ENCODE measurements at regions not wholly inside any gene's neighbourhood (a gene's known extent, or its start where the extent isn't known, plus 50 kb on each side); places are given as distances from the start of the nearest gene placed in this dataset.

DNA sequence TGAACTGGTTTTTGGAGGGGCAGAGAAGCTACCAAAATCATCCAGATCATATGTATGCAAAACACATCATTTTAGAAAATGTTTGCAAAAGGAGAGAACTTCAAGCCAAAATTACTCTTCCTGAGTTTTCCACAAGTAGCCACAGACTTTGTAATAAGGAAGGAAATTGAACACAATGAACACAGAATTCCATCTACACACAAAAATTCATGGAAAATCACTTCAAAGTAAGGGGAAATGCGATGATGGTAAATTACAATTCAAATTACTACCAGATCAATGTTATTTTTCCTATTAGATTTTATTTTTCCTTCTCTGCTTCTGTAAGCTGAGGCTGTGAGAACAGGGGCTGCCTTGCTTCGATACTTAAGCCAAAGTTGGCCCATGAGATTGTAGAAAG, 172.1 kb upstream of the ARL4C start:
- TF ChIP-seq YY1 (IDR thresholded peaks at IDR 0.05; ENCODE audit: insufficient read depth, insufficient read length) = no peak
- H3K9me3 ChIP-seq (ENCODE audit: insufficient read depth, low read length) = peaks cover 19% of the 10 kb centered on the region
- no peaks in the 10 kb centered on the region for H3K4me1 ChIP-seq (ENCODE audit: insufficient read depth, insufficient read length)
- H3K4me3 ChIP-seq (ENCODE audit: insufficient read length, low read depth) = no peak overlapping the region
- H3K27me3 ChIP-seq (ENCODE audit: insufficient read depth, insufficient read length) = no peaks in the 10 kb centered on the region
- H3K36me3 ChIP-seq (ENCODE audit: insufficient read depth, insufficient read length, low read length) = no peaks in the 10 kb centered on the region
- no peak for DNase-seq (ENCODE audit: low read depth, low spot score)
- H3K9ac ChIP-seq (ENCODE audit: insufficient read length, low read depth) = no peak overlapping the region

- Histone ChIP-seq H3K36me3 (ENCODE audit: insufficient read depth, insufficient read length, low read length) (no peaks in the 10 kb centered on the region), H3K9ac (ENCODE audit: insufficient read length, low read depth) (no peak overlapping the region), H3K27me3 (ENCODE audit: insufficient read depth, insufficient read length) (no peaks in the 10 kb centered on the region), H3K4me1 (ENCODE audit: insufficient read depth, insufficient read length) (no peaks in the 10 kb centered on the region), H3K4me3 (ENCODE audit: insufficient read length, low read depth) (no peak overlapping the region), H3K9me3 (ENCODE audit: insufficient read depth, low read length) (peaks cover 27% of the 10 kb centered on the region)
- TF ChIP-seq YY1 (IDR thresholded peaks at IDR 0.05; ENCODE audit: insufficient read depth, insufficient read length) = no peak
- TF ChIP-seq ZNF274 (IDR thresholded peaks at IDR 0.05; ENCODE audit: low read depth, low read length) = no peak
- TF ChIP-seq SUZ12 (IDR thresholded peaks at IDR 0.05; ENCODE audit: extremely low read depth, insufficient read depth, insufficient read length) = no peak
- no peak for DNase-seq (ENCODE audit: low read depth, low spot score)
These were observed 170.0 kb upstream of the ARL4C start for GRCh38 chr2:234666911-234667310.

DNA sequence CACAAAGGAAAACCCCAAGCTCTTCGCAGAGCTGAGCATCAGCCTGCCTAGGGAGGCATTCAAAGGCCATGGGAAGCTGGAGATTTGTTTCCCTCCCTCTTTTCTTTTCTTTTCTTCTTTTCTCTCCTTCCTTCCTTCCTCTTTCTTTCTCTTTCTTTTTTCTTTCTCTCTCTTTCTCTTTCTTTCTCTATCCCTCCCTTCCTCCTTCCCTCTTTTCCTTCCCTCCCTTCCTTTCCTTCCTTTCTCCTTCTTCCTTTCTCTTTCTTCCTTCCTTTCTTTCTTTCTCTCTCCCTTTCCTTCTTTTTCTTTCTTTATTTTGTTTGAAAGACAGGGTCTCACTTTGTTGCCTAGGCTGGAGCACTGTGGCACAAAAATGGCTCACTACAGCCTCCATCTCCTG, 168.4 kb upstream of the ARL4C start:
- Histone ChIP-seq H3K4me1 (ENCODE audit: insufficient read depth, insufficient read length) (no peaks in the 10 kb centered on the region), H3K9me3 (ENCODE audit: insufficient read depth, low read length) (peaks cover 31% of the 10 kb centered on the region), H3K36me3 (ENCODE audit: insufficient read depth, insufficient read length, low read length) (no peaks in the 10 kb centered on the region), H3K27me3 (ENCODE audit: insufficient read depth, insufficient read length) (no peaks in the 10 kb centered on the region), H3K4me3 (ENCODE audit: insufficient read length, low read depth) (no peak overlapping the region), H3K9ac (ENCODE audit: insufficient read length, low read depth) (no peak overlapping the region)
- TF ChIP-seq SUZ12 (IDR thresholded peaks at IDR 0.05; ENCODE audit: extremely low read depth, insufficient read depth, insufficient read length) (no peak), ZNF274 (IDR thresholded peaks at IDR 0.05; ENCODE audit: low read depth, low read length) (no peak), YY1 (IDR thresholded peaks at IDR 0.05; ENCODE audit: insufficient read depth, insufficient read length) (no peak)
- DNase-seq (ENCODE audit: low read depth, low spot score) = no peak

GRCh38 chr2:234661849-234662248, 165.0 kb upstream of the ARL4C start:
- peaks cover 31% of the 10 kb centered on the region for H3K9me3 ChIP-seq (ENCODE audit: insufficient read depth, low read length)
- H3K4me1 ChIP-seq (ENCODE audit: insufficient read depth, insufficient read length) = no peaks in the 10 kb centered on the region
- no peak for DNase-seq (ENCODE audit: low read depth, low spot score)
- no peaks in the 10 kb centered on the region for H3K36me3 ChIP-seq (ENCODE audit: insufficient read depth, insufficient read length, low read length)
- H3K4me3 ChIP-seq (ENCODE audit: insufficient read length, low read depth) = no peak overlapping the region
- H3K9ac ChIP-seq (ENCODE audit: insufficient read length, low read depth) = no peak overlapping the region
- TF ChIP-seq ZNF274 (IDR thresholded peaks at IDR 0.05; ENCODE audit: low read depth, low read length) (no peak), YY1 (IDR thresholded peaks at IDR 0.05; ENCODE audit: insufficient read depth, insufficient read length) (no peak), SUZ12 (IDR thresholded peaks at IDR 0.05; ENCODE audit: extremely low read depth, insufficient read depth, insufficient read length) (no peak)
- H3K27me3 ChIP-seq (ENCODE audit: insufficient read depth, insufficient read length) = no peaks in the 10 kb centered on the region

- Histone ChIP-seq H3K4me1 (ENCODE audit: insufficient read depth, insufficient read length) (no peaks in the 10 kb centered on the region), H3K9ac (ENCODE audit: insufficient read length, low read depth) (no peak overlapping the region), H3K9me3 (ENCODE audit: insufficient read depth, low read length) (peaks cover 31% of the 10 kb centered on the region), H3K27me3 (ENCODE audit: insufficient read depth, insufficient read length) (no peaks in the 10 kb centered on the region), H3K36me3 (ENCODE audit: insufficient read depth, insufficient read length, low read length) (no peaks in the 10 kb centered on the region), H3K4me3 (ENCODE audit: insufficient read length, low read depth) (no peak overlapping the region)
- no peak for DNase-seq (ENCODE audit: low read depth, low spot score)
- TF ChIP-seq YY1 (IDR thresholded peaks at IDR 0.05; ENCODE audit: insufficient read depth, insufficient read length) = no peak
- no peak for TF ChIP-seq ZNF274 (IDR thresholded peaks at IDR 0.05; ENCODE audit: low read depth, low read length)
- no peak for TF ChIP-seq SUZ12 (IDR thresholded peaks at IDR 0.05; ENCODE audit: extremely low read depth, insufficient read depth, insufficient read length)
These were observed 164.3 kb upstream of the ARL4C start for GRCh38 chr2:234661175-234661574.

- Histone ChIP-seq H3K4me1 (ENCODE audit: insufficient read depth, insufficient read length) (no peaks in the 10 kb centered on the region), H3K36me3 (ENCODE audit: insufficient read depth, insufficient read length, low read length) (no peaks in the 10 kb centered on the region), H3K9me3 (ENCODE audit: insufficient read depth, low read length) (no peaks in the 10 kb centered on the region), H3K27me3 (ENCODE audit: insufficient read depth, insufficient read length) (no peaks in the 10 kb centered on the region), H3K9ac (ENCODE audit: insufficient read length, low read depth) (no peak overlapping the region), H3K4me3 (ENCODE audit: insufficient read length, low read depth) (no peak overlapping the region)
- no peak for DNase-seq (ENCODE audit: low read depth, low spot score)
- TF ChIP-seq SUZ12 (IDR thresholded peaks at IDR 0.05; ENCODE audit: extremely low read depth, insufficient read depth, insufficient read length) = no peak
- TF ChIP-seq ZNF274 (IDR thresholded peaks at IDR 0.05; ENCODE audit: low read depth, low read length) = no peak
- no peak for TF ChIP-seq YY1 (IDR thresholded peaks at IDR 0.05; ENCODE audit: insufficient read depth, insufficient read length)
These were observed 158.8 kb upstream of the ARL4C start for GRCh38 chr2:234655706-234656105.

- Histone ChIP-seq H3K36me3 (ENCODE audit: insufficient read depth, insufficient read length, low read length) (no peaks in the 10 kb centered on the region), H3K9ac (ENCODE audit: insufficient read length, low read depth) (no peak overlapping the region), H3K27me3 (ENCODE audit: insufficient read depth, insufficient read length) (no peaks in the 10 kb centered on the region), H3K4me1 (ENCODE audit: insufficient read depth, insufficient read length) (no peaks in the 10 kb centered on the region), H3K9me3 (ENCODE audit: insufficient read depth, low read length) (no peaks in the 10 kb centered on the region), H3K4me3 (ENCODE audit: insufficient read length, low read depth) (no peak overlapping the region)
- no peak for DNase-seq (ENCODE audit: low read depth, low spot score)
- TF ChIP-seq ZNF274 (IDR thresholded peaks at IDR 0.05; ENCODE audit: low read depth, low read length) = no peak
- no peak for TF ChIP-seq YY1 (IDR thresholded peaks at IDR 0.05; ENCODE audit: insufficient read depth, insufficient read length)
- TF ChIP-seq SUZ12 (IDR thresholded peaks at IDR 0.05; ENCODE audit: extremely low read depth, insufficient read depth, insufficient read length) = no peak
These were observed 154.0 kb upstream of the ARL4C start for GRCh38 chr2:234650911-234651310.

DNA sequence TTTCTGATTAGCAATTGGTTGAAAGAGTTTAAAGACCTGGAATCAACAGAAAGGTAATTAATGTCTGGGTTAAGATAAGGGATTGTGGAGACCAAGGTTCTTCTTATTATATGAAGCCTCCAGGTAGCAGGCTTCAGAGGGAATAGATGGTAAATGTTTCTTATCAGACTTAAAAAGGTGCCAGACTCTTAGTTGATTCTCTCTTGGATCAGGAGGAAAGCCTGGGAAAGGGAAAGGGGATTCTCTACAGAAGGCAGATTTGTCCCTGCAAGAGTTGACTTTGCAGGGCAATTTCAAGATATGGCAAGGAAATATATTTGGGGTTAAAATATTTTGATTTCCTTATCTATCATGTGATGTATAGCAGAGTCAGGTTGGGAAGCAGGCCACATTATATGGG, 153.1 kb upstream of the ARL4C start:
- DNase-seq (ENCODE audit: low read depth, low spot score) = no peak
- H3K9me3 ChIP-seq (ENCODE audit: insufficient read depth, low read length) = no peaks in the 10 kb centered on the region; the same call in 1 of the 2 replicates
- no peaks in the 10 kb centered on the region for H3K27me3 ChIP-seq (ENCODE audit: insufficient read depth, insufficient read length)
- no peak overlapping the region for H3K4me3 ChIP-seq (ENCODE audit: insufficient read length, low read depth)
- TF ChIP-seq YY1 (IDR thresholded peaks at IDR 0.05; ENCODE audit: insufficient read depth, insufficient read length) (no peak), ZNF274 (IDR thresholded peaks at IDR 0.05; ENCODE audit: low read depth, low read length) (no peak), SUZ12 (IDR thresholded peaks at IDR 0.05; ENCODE audit: extremely low read depth, insufficient read depth, insufficient read length) (no peak)
- no peaks in the 10 kb centered on the region for H3K36me3 ChIP-seq (ENCODE audit: insufficient read depth, insufficient read length, low read length)
- no peaks in the 10 kb centered on the region for H3K4me1 ChIP-seq (ENCODE audit: insufficient read depth, insufficient read length)
- no peak overlapping the region for H3K9ac ChIP-seq (ENCODE audit: insufficient read length, low read depth)

Data from NT2/D1 (cell line).